OCI-LY3 (cell line): ENCODE measurements at regions not wholly inside any gene's neighbourhood (a gene's known extent, or its start where the extent isn't known, plus 50 kb on each side); places are given as distances from the start of the nearest gene placed in this dataset.

ENCODE experiments used
- H2AFZ ChIP-seq: fragments of 200-600, 300-600 bp; shearing (Covaris generic); 2 replicates; pipeline ENCODE4 v1.6.0; 2014; ENCODE audit warnings: antibody characterized with exemption, low read depth, low read length
- H3K27ac ChIP-seq: fragments of 200-600, 300-600 bp; sonication (generic); 2 replicates; pipeline ENCODE4 v1.5.1; 2014; ENCODE audit warnings: mild to moderate bottlenecking, low read length, moderate library complexity, mixed read lengths
- H3K27me3 ChIP-seq: fragments of 200-600, 300-600 bp; sonication (generic); 2 replicates; pipeline ENCODE4 v1.6.1; 2014; ENCODE audit warnings: low read depth, low read length, mixed read lengths
- H3K36me3 ChIP-seq: fragments of 200-600, 300-600 bp; sonication (generic); replicated peaks from 2 replicates; pipeline ENCODE3; 2014; ENCODE audit warnings: low read depth, low read length, mixed read lengths
- H3K4me1 ChIP-seq: fragments of 300-600, 200-600 bp; sonication (generic); 2 replicates; pipeline ENCODE4 v1.6.1; 2014; ENCODE audit warnings: low read length, mixed read lengths
- H3K4me2 ChIP-seq: fragments of 200-600, 300-600 bp; sonication (generic); 2 replicates; pipeline ENCODE4 v1.6.1; 2014; ENCODE audit warnings: low read length, mixed read lengths
- H3K4me3 ChIP-seq: fragments of 300-600, 200-600 bp; sonication (generic); 2 replicates; pipeline ENCODE4 v1.5.1; 2014; ENCODE audit warnings: antibody characterized with exemption, mild to moderate bottlenecking, low read length, moderate library complexity
- H3K79me2 ChIP-seq: fragments of 300-600, 200-600 bp; shearing (Covaris generic); 2 replicates; pipeline ENCODE4 v1.6.1; 2014; ENCODE audit warnings: mild to moderate bottlenecking, low read length, mixed read lengths
- H3K9ac ChIP-seq: fragments of 300-600, 200-600 bp; shearing (Covaris generic); 2 replicates; pipeline ENCODE4 v1.6.0; 2014; ENCODE audit warnings: mild to moderate bottlenecking, low read length, moderate library complexity
- H3K9me3 ChIP-seq: fragments of 200-600, 300-600 bp; shearing (Covaris generic); 2 replicates; pipeline ENCODE4 v1.6.1; 2014; ENCODE audit warnings: low read length, mixed read lengths; ENCODE audit not compliant: insufficient read depth
- H4K20me1 ChIP-seq: fragments of 200-600, 300-600 bp; sonication (generic); 2 replicates; pipeline ENCODE4 v1.6.1; 2016; ENCODE audit warnings: low read length, mixed read lengths; ENCODE audit not compliant: insufficient read depth
- EZH2phosphoT487 ChIP-seq: fragments of 200-600 bp; shearing (Covaris generic); IDR thresholded peaks from 2 replicates; pipeline ENCODE4 v1.6.1; 2018; ENCODE audit warnings: antibody characterized with exemption, mixed run types, low read depth
- TF ChIP-seq, protein P1 (sequence below): fragments of 200-600, 300-600 bp; sonication (generic); IDR thresholded peaks from 2 replicates; pipeline ENCODE4 v1.5.1; 2014; ENCODE audit warnings: antibody characterized with exemption, low read length, low read depth

DNA sequence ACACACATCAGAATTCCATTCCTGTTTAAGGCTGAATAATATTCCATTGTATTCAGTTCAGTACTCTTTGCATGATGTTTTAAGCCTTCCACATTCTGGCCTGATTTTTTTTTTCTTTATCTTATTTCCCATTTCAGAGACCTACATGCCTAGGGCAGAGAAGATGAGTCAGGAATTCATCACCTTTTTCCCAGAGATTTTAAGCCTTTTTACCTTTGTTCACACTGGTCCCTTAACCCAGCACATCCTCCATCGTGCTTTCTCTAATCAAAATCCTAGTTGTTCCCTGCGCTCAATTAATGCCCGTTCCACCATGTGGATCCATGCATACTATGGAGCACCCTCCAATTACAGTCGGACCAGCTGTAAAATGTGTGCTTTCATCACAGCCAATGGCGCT lies 245.1 kb downstream of the DHX15 start:
- H3K9me3 ChIP-seq = no peaks in the 10 kb centered on the region
- H3K27ac ChIP-seq = no peak overlapping the region
- no peak overlapping the region for H3K9ac ChIP-seq
- H2AFZ ChIP-seq = no peak overlapping the region
- H3K4me1 ChIP-seq = no peaks in the 10 kb centered on the region
- no peaks in the 10 kb centered on the region for H4K20me1 ChIP-seq
- no peak overlapping the region for H3K4me2 ChIP-seq
- no peak overlapping the region for H3K4me3 ChIP-seq
- no peaks in the 10 kb centered on the region for H3K36me3 ChIP-seq
- no peaks in the 10 kb centered on the region for H3K27me3 ChIP-seq
- no peaks in the 10 kb centered on the region for H3K79me2 ChIP-seq
- no peak for TF ChIP-seq EZH2phosphoT487
- TF ChIP-seq, protein P1, sequence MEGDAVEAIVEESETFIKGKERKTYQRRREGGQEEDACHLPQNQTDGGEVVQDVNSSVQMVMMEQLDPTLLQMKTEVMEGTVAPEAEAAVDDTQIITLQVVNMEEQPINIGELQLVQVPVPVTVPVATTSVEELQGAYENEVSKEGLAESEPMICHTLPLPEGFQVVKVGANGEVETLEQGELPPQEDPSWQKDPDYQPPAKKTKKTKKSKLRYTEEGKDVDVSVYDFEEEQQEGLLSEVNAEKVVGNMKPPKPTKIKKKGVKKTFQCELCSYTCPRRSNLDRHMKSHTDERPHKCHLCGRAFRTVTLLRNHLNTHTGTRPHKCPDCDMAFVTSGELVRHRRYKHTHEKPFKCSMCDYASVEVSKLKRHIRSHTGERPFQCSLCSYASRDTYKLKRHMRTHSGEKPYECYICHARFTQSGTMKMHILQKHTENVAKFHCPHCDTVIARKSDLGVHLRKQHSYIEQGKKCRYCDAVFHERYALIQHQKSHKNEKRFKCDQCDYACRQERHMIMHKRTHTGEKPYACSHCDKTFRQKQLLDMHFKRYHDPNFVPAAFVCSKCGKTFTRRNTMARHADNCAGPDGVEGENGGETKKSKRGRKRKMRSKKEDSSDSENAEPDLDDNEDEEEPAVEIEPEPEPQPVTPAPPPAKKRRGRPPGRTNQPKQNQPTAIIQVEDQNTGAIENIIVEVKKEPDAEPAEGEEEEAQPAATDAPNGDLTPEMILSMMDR = no peak

DNA sequence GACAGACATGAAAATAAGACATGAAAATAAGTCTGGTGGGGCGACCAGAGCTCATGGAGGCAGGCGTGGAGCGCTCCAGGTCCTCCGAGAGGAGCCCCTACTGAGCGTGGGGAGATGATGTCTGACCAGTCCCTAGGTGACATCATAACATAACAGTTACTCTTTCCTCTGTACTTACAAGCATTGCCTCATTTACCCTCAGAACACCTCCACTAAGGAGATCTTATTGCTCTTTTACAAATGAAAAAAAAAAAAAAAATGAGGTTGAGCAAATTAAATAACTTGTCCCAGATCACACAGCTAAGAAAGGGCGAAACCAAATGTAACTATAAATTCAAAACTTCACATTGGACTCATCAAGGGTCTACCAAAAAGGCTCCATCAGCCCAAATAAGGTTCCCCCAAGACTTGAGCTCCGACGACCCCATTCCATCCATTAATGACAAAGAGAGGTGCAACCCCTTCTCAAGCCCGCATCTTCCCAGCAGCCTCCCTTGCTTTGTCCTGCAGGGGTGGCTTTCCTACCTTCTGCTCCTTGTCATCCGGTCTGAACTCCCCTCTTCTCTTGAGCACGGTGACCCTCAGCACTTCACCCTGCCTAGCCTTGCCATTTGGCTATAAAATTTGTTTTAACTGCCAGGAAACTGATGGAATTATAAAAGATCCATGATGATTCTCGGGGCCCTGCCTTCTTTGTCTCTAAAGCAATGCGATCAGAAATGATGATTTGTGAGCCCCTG lies 246.7 kb downstream of the DHX15 start:
- no peak overlapping the region for H2AFZ ChIP-seq
- H3K27me3 ChIP-seq = no peaks in the 10 kb centered on the region
- no peak overlapping the region for H3K4me3 ChIP-seq
- no peak overlapping the region for H3K27ac ChIP-seq
- no peaks in the 10 kb centered on the region for H3K79me2 ChIP-seq
- H3K9me3 ChIP-seq = no peaks in the 10 kb centered on the region
- no peaks in the 10 kb centered on the region for H3K4me1 ChIP-seq
- H3K36me3 ChIP-seq = no peaks in the 10 kb centered on the region
- TF ChIP-seq, protein P1 = no peak
- TF ChIP-seq EZH2phosphoT487 = no peak
- no peaks in the 10 kb centered on the region for H4K20me1 ChIP-seq
- no peak overlapping the region for H3K9ac ChIP-seq
- no peak overlapping the region for H3K4me2 ChIP-seq

DNA sequence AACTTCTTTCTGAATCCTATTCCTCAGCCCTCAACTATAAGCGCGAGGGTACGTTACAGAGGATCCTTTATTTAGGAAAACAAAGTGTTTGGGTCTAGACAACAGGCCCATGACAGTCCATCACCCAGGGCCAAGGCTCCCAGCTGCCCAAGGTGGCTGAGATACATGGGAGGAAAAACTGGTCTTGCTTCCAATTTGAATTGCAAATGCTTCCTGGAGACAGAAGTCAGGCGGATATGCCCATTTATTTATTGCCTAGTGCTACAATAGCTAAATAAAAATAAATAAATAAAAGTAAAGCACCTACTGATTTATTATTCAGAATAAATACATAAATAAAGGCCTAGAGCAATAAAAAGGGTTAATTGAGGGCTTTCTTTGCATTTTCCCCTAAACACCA lies 248.7 kb downstream of the DHX15 start:
- TF ChIP-seq, protein P1 = no peak
- TF ChIP-seq EZH2phosphoT487 = no peak
- Histone ChIP-seq H3K36me3 (no peaks in the 10 kb centered on the region), H3K4me1 (no peaks in the 10 kb centered on the region), H3K9ac (no peak overlapping the region), H3K79me2 (no peaks in the 10 kb centered on the region), H3K27ac (no peak overlapping the region), H4K20me1 (no peaks in the 10 kb centered on the region), H3K4me2 (no peak overlapping the region), H2AFZ (no peak overlapping the region), H3K9me3 (no peaks in the 10 kb centered on the region), H3K27me3 (no peaks in the 10 kb centered on the region), H3K4me3 (no peak overlapping the region)

DNA sequence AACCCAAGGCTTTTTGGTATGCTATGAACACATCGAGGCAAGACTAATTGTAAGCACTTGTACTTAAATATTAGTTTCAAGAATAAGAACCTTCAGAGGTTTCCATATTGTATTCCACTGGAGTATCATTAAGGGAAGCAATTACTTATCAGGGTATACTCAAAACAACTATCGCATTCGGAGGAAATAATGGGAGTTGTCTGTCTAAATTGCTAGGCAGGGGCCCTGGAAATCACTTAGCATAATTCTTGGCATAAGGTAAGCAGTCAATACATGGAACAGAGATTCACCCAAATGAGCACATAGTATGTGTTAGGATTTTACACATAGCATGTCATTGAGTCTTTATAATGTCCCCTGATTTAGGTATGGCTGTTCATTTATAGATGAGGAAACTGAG lies 249.4 kb downstream of the DHX15 start:
- TF ChIP-seq EZH2phosphoT487 = no peak
- TF ChIP-seq, protein P1 = no peak
- Histone ChIP-seq H3K27ac (no peak overlapping the region), H3K4me1 (no peaks in the 10 kb centered on the region), H3K9ac (no peak overlapping the region), H3K27me3 (no peaks in the 10 kb centered on the region), H2AFZ (no peak overlapping the region), H3K36me3 (no peaks in the 10 kb centered on the region), H3K4me2 (no peak overlapping the region), H4K20me1 (no peaks in the 10 kb centered on the region), H3K79me2 (no peaks in the 10 kb centered on the region), H3K4me3 (no peak overlapping the region), H3K9me3 (no peaks in the 10 kb centered on the region)
